ENCODE measurements at regions not wholly inside any gene's neighbourhood (a gene's known extent, or its start where the extent isn't known, plus 50 kb on each side); places are given as distances from the start of the nearest gene placed in this dataset.

DNA sequence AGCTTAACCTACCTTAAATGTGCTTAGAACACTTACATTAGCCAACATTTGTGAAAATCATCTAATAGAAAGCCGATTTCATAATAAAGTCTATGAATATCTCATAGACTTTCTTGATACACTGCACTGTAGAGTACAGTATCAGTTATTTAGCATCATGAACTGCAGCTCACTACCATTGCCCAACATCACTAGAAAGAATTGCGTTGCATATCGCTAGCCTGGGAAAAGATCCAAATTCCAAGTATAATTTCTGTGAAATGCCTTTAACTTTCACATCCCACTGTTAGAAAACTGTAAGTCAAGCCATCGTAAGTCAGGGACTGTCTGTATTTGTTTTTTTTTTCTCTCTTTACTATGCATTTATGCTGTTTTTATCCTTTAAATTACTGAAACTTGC, 918.6 kb upstream of the PABPC4L start:
- DNase-seq (ENCODE audit: low read depth in 4 of 4, low spot score in 3 of 4), result no peak

DNA sequence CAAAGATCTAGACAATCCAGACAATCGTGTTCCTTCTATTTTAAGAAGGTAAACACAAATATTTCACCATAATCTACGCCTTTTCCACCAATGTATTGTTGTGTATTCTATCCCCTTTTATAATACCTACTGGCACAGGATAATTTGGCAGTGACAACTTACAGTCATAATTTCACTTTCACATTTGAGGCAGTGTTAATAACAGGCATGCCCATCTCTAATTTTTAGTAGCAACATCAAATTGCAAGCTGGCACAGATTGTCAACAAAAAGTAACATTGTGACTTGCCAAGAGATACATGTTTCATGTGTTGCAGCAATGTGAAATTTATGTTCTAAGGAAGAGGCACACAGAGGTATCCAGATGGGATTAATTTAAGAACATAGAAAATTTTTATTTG, 912.5 kb upstream of the PABPC4L start:
- no peak for DNase-seq (ENCODE audit: low read depth in 4 of 4, low spot score in 3 of 4)

DNA sequence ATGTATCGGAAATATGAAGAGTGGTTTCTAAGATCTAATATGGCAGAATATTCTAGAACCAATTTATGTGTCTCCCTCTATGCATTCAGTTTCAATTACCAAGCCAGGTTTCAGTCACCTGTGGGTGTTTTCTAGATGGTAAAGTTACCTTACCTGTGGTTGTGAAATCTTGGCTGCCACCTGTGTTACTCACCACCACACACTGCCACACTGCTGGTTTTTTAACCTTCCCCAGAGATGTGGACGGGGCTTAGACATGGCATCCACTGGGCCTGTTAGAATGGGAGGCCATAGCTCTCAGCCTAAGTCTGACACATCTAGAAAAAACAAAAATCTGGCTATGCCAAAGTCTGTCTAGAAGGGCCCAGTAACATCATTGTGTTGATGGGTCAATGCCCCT, 896.5 kb upstream of the PABPC4L start:
- DNase-seq (ENCODE audit: low read depth in 4 of 4, low spot score in 3 of 4), result no peak

DNA sequence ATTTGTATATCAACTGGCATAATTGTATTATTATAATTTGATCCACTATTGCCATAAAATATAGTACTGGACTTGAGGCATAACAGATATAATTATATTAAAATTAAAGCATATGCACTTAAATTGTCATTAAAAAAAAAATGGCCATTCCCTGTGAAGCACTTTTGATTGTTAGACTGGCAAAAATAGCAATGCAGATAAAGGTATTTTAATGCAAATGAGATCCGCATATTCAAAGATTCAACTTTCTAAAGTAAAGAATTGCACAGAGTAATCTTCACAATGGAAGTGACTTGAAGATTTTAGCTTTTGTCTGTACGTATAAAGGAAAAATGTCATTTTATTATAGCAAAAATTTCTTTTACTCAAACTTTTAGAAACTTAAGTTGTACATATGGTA, 871.8 kb upstream of the PABPC4L start:
- no peak for DNase-seq (ENCODE audit: low read depth in 4 of 4, low spot score in 3 of 4)

DNA sequence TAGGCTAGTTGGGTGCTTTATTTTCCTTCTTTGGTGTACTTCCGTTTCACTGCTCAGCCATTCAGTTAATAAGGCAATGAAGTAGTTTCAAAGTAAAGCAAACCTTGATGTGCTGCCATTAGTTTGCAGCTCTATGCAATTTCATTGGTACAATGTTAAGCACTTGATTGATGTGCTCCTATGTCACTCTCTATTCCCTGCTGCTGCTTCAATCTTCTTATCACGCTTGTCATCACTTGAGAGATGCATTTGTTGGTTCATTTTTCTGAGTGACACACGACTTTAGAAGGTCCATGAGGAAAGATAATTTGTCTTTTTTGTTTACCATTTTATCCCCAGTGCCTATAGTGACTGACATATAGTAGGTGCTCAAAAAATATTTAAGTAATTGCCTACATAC, 871.0 kb upstream of the PABPC4L start:
- no peak for DNase-seq (ENCODE audit: low read depth in 4 of 4, low spot score in 3 of 4)

DNA sequence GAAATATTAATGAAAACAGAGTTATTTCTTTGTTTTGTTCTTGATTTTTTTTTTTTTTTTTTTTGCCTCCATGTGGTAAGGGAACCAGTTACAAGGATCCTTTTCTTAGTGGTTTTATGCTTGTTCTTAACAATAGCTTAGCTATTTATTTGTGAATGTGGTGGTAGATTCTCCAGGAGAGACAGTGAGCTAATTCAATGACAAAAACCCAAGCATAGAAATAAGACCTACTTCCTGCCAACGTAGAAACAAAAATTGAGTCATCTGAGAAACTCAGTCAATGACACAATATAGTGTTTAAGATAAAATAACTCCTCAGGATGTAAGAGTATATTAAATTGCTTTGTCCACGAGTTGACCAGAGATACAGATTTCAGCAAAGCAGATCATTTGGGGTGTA, 863.8 kb upstream of the PABPC4L start:
- no peak for DNase-seq (ENCODE audit: low read depth in 4 of 4, low spot score in 3 of 4)

DNA sequence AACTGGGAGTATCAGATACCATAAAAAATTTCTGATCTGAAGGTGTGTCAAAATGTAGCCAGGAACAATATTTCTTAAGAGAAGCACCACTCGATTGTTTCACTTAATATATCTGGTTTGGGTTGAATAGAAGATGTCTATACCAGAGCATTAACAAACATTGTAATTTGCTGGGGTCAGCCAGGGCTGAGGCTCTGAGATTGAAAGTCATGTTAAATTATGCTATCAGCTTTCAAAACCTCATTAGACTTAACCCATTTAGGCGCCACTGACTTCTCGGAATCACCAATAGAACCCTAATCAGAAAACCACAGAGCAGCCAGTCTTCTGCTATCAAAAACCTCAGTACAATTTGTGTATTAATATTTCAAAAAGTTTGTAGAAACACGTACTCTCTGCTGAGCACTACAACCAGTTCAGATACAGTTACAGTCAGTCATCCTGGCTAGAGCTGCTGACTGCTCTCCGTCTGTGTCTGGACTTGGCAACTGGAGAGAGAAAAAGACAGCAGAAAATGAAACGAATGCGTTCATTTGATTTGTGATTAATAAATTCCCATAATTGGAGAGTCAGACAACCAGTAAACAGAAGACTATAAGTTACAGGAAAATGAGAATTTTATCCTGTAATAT, 848.6 kb upstream of the PABPC4L start:
- DNase-seq (ENCODE audit: low read depth in 4 of 4, low spot score in 3 of 4), result no peak

DNA sequence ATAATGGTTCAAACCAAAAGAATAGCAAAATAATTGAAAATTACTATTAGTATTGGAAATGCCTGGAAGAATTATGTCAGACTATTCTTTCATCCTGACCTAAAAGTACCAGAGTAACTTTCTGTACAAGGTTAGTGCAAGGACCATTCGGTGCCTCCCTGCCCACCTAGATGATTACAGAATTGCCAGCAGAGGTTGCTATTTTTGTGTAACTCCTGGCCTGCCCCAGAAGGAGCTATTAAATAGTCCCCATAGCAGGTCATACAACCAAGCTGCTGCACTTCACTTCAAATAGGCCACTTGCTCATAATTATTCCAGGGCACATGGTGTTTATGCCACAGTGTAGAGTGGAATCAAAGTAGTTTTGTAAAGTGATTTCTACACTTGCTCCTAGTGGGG, 831.1 kb upstream of the PABPC4L start:
- no peak for DNase-seq (ENCODE audit: low read depth in 4 of 4, low spot score in 3 of 4)

DNA sequence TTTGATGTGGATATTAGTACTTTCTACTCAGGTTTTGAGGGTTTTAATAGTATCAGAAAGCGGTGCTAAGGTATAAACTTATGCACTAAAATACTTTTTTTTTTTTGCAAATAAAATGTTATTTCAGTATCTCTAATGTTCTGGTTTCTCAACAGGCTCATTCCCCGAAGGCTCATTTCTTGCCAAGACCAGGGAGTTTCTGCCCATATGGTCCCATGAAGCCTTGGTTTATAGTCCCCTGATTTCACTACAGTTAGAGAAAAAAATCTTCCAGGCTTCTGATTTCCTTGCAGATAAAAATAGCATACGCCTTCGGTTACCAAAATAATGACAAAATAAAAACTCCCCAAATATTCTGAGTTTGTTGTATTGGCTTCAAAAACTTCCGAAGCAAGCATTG, 814.2 kb upstream of the PABPC4L start:
- DNase-seq (ENCODE audit: low read depth in 4 of 4, low spot score in 3 of 4), result no peak

DNA sequence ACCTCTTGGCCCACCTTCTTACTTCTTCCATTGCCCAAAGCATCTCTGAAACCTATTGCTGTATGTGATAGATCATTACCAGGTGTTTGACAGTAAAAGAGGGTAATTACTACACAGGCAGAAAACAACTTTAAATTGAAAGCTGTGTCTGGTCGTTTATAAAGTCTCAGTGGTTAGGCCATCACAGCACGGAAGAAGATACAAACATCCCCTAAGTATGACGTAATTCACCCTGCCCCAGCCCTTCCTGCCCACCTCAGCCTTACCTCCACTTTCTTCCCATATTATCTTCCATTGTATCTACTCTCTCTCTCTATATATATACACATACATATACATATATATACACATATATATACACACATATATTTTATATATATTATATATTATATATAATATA, 805.8 kb upstream of the PABPC4L start:
- DNase-seq (ENCODE audit: low read depth in 4 of 4, low spot score in 3 of 4), result no peak

DNA sequence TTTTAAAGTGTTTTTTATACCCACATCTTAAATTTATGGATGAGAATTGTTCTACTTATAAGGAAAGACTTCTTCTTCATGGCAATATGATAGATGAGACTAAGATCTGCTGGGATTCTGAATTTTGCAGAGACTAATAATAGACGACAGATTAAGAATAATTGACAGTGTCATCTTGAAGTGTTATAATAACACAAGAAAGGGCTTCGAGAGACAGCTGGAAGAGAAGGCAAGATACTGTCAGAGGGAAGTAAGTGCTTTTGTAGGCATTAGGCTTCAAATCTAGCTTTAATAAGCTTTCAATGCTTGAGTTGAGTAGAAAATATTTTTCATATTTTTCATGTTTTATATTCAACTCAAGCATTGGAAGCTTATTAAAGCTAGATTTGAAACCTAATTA, 797.6 kb upstream of the PABPC4L start:
- no peak for DNase-seq (ENCODE audit: low read depth in 4 of 4, low spot score in 3 of 4)

DNA sequence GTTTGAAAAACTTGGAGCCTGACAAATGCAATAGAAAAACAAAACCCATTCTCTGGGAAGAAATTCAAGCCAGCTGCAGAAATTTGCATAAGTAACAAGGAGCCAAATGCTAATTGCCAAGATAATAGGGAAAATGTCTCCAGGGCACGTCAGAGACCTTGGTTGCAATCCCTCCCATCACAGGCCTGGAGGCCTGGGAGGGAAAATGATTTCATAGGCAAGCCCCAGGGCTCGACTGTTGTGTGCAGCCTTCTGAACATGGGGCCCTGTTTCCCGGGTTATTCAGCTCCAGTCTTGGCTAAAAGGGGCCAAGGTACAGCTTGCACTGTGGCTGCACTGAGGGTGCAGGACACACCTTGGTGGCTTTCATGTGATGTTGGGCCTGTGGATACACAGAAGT, 760.4 kb upstream of the PABPC4L start:
- DNase-seq (ENCODE audit: low read depth in 4 of 4, low spot score in 3 of 4), result no peak

DNA sequence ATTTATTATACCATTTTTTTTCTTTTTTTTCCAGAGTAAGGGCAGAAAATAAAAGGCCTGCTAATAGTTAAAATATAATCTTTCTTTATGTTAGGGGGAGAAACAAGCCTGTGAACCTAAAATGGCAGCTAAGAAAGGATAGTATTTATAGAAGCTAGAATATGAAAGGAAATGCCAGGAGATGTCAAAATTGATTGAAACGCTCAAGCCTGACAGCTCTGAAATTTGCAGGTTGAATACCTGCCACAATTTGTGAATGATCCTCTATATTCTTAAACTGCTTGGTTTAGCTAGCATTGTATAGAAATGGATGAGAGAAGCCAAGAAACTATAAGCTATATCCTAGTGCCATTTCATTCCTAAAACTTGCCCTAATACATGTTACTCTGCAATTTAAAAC, 757.3 kb upstream of the PABPC4L start:
- no peak for DNase-seq (ENCODE audit: low read depth in 4 of 4, low spot score in 3 of 4)

DNA sequence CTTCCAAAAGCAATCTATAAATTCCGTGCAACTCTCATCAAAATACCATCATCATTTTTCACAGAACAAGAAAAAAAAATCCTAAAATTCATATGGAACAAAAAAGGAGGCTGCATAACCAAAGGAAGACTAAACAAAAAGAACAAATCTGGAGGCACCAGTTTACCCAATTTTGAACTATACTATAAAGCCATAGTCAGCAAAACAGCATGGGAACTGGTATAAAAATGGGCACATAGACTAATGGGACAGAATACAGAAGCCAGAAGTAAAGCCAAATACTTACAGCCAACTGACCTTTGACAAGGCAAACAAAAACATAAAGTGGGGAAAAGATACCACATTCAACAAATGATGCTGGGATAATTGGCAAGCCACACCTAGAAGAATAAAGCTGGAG, 753.5 kb upstream of the PABPC4L start:
- no peak for DNase-seq (ENCODE audit: low read depth in 4 of 4, low spot score in 3 of 4)

DNA sequence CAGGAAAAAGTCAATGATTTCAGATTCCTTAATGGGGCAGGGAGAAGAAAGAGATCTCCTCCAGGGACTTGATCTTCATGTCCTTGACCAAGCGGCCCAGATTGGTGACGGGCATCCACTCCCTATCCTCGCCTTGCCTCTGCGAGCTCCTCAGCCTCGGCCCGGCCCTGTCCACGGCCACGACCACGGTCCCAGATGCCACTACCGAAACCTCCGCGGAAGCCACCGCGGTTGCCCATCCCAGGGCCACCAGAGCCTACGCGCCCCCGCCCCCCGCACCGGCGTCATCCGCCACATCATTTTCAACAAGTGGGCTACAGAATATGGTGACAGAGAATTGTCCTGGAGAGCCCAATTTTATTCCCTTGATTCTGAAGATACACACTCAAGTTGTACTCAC, 751.2 kb upstream of the PABPC4L start:
- no peak for DNase-seq (ENCODE audit: low read depth in 4 of 4, low spot score in 3 of 4)

DNA sequence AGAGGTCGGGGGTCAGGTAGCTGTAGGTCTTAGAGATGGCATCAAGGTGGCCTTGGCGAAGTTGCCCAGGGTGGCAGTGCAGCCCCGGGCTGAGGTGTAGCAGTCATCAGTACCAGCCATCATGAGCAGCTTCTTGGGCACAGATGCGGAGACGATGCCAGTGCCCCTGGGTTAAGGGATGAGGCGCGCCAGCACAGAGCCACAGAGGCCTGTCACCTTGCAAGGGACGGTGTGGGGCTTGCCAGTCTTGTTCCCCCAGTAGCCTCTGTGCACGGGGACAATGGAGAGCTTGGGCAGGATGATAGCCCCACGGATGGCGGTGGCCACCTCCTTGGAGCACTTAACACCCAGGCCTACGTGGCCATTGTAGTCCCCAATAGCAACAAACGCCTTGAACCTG, 750.7 kb upstream of the PABPC4L start:
- no peak for DNase-seq (ENCODE audit: low read depth in 4 of 4, low spot score in 3 of 4)

DNA sequence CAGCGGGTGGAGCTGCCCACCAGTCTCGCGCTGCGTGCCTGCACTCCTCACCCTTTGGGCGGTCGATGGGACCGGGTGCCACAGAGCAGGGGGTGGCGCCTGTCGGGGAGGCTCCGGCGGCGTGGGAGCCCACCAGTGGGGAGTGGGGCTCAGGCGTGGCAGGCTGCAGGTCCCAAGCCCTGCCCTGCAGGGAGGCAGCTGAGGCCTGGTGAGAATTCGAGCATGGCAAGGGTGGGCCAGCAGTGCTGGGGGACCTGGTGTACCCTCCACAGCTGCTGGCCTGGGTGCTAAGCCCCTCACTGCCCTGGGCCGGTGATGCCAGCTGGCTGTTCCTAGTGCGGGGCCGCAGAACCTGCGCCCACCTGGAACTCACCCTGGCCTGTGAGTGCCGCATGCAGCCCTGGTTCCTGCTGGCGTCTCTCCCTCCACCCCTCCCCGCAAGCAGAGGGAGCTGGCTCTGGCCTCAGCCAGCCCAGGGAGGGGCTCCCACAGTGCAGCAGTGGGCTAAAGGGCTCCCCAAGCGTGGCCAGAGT, 746.6 kb upstream of the PABPC4L start:
- DNase-seq (ENCODE audit: low read depth in 4 of 4, low spot score in 3 of 4), result no peak

DNA sequence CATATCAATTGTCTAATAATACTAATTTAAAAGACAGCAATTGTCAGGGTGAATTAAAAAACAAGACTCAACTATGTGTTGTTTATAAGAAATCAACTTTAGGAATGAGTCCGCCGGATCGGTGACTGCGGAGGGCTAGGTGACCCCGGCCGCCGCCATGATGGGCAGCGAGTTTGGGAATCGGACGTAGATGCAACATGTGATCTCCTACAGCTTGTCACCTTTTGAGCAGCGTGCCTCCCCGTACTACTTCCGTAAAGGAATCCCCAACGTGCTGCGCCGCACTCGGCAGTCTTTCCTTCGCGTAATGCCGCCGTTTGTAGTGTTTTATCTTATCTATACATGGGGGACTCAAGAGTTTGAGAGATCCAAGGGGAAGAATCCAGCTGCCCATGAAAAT, 742.5 kb upstream of the PABPC4L start:
- DNase-seq (ENCODE audit: low read depth in 4 of 4, low spot score in 3 of 4), result no peak

DNA sequence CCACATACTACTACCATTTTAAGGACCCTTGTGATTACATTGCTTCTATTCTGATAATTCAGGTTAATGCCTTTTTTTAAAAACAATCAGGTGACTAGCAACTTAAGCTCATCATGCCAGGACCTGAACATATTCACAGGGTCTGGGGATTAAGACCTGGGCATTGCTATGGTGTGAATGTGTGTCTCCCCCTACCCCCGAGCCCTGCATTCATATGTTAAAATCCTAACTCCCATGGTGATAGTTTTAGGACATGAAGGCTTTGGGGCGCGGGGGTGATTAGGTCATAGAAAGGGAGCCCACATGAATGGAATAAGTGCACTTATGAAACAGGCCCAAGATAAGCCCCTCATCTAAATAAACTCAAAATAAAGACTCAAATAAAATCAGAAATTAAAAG, 734.4 kb upstream of the PABPC4L start:
- no peak for DNase-seq (ENCODE audit: low read depth in 4 of 4, low spot score in 3 of 4)

DNA sequence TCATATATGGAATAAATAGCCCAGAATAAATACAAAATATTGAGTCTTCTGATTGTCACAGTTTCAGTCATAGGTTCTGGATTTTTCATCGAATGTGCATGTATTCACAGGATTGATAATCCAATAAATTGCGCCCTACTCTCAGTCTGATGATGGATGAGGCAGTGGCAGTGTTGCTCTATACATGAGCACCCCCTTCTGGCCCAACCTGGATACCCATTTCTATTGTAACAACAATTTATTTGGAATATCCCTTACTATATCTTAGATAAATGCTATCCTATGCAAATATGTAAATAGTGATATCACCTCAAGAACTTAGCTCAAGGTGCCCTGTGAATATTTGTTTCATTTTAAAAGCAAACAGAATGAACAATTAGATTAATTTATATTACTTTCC, 733.7 kb upstream of the PABPC4L start:
- no peak for DNase-seq (ENCODE audit: low read depth in 4 of 4, low spot score in 3 of 4)

DNA sequence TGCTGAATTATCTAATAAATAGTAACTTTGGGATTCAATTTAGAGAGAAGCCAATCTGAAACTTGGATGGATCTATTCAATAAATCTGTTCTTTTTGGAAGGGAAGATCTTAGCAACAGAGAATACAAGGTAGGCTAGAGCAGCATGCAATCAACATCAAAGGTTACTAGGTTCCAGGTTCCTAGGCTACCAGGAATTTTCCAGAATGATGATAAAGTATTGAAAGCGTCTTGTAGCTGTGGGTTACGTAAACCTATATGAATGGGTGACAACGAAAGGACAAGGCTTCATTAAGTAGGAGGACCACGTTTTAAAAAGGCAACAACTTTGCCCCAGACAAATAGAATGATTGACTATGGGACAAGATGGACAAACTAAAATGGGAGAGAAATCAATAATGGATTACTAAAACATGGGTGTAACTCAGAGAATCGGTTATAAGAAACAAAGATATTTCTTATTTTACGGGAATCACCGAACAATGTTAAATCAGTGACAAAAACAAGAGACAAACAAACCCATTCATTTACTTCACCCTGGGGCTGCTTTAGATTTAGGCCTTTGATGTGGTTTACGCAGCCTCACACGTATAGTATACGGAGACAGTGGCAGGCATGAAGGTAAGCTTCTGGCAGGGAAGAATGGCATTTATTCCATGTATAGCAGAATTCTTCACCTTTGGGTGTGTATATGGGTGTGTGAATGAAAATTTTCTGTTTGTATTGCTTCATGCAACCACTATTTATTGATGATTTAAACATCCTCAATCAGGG, 732.6 kb upstream of the PABPC4L start:
- DNase-seq (ENCODE audit: low read depth in 4 of 4, low spot score in 3 of 4), result no peak

DNA sequence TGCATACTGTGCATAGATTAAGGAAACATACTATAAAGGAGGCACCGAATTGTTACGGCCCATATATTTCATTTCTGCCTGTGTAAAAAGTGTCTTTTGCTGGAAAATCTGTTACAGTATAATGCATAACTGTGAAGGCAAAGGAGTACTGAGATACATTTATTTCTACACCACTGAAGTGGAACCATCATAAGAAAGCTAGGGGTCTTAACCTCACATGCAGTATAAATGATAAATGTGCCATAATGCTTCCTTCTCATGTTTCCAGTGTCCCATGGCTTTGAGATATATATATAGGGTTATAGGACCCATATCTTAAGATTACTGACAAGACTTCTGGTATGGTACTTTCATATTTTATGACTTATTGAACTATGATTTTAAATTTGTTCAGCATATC, 713.8 kb upstream of the PABPC4L start:
- no peak for DNase-seq (ENCODE audit: low read depth in 4 of 4, low spot score in 3 of 4)

Measured in right renal pelvis (tissue), 4 donors.